NCI-H345 (cell line): ENCODE measurements at regions not wholly inside any gene's neighbourhood (a gene's known extent, or its start where the extent isn't known, plus 50 kb on each side); places are given as distances from the start of the nearest gene placed in this dataset.
"Not testable (repeated sequence)": the region's sequence is repeated elsewhere in the genome, so short reads cannot be mapped to it uniquely, and the experiment has no call there.

Experiments
- DNase-seq: peaks from one replicate; lab custom pipeline; 2025; lab: John Stamatoyannopoulos, UW

- no peak for DNase-seq
Observed at GRCh38 chr6:146937316-146937715, 266.9 kb upstream of the STXBP5 start.

- no peak for DNase-seq
Observed at GRCh38 chr6:146938266-146938665, 266.0 kb upstream of the STXBP5 start.

GRCh38 chr6:146939456-146939855 lies 264.8 kb upstream of the STXBP5 start:
- not testable (repeated sequence) for DNase-seq

- DNase-seq, result no peak
Observed at GRCh38 chr6:146943664-146944063, 260.6 kb upstream of the STXBP5 start.

- DNase-seq, result no peak
Observed at GRCh38 chr6:146944077-146944476, 260.1 kb upstream of the STXBP5 start.

GRCh38 chr6:146944809-146945208 lies 259.4 kb upstream of the STXBP5 start:
- DNase-seq, result no peak

GRCh38 chr6:146946559-146946958 lies 257.7 kb upstream of the STXBP5 start:
- no peak for DNase-seq

GRCh38 chr6:146948790-146949342 lies 255.4 kb upstream of the STXBP5 start:
- DNase-seq, result no peak

GRCh38 chr6:146949425-146949824 lies 254.8 kb upstream of the STXBP5 start:
- no peak for DNase-seq

- DNase-seq, result no peak
Observed at GRCh38 chr6:146950351-146950835, 253.8 kb upstream of the STXBP5 start.

GRCh38 chr6:146955570-146955969 lies 248.6 kb upstream of the STXBP5 start:
- no peak for DNase-seq

- no peak for DNase-seq
Observed at GRCh38 chr6:146957181-146958093, 246.8 kb upstream of the STXBP5 start.

GRCh38 chr6:146961831-146962230 lies 242.4 kb upstream of the STXBP5 start:
- no peak for DNase-seq

- DNase-seq, result no peak
Observed at GRCh38 chr6:146962329-146962728, 241.9 kb upstream of the STXBP5 start.

GRCh38 chr6:146965110-146965689 lies 239.0 kb upstream of the STXBP5 start:
- no peak for DNase-seq

GRCh38 chr6:146968041-146968760 lies 236.0 kb upstream of the STXBP5 start:
- DNase-seq, result peak; percentile 25

GRCh38 chr6:146972546-146972945 lies 231.7 kb upstream of the STXBP5 start:
- no peak for DNase-seq

GRCh38 chr6:146974351-146974750 lies 229.9 kb upstream of the STXBP5 start:
- no peak for DNase-seq

- no peak for DNase-seq
Observed at GRCh38 chr6:146975093-146975492, 229.1 kb upstream of the STXBP5 start.

- DNase-seq, result no peak
Observed at GRCh38 chr6:146980900-146981329, 223.3 kb upstream of the STXBP5 start.

- peak; percentile 29 for DNase-seq
Observed at GRCh38 chr6:146981981-146982380, 222.2 kb upstream of the STXBP5 start.

- no peak for DNase-seq
Observed at GRCh38 chr6:146984251-146984924, 219.8 kb upstream of the STXBP5 start.
